GM06990 (cell line): ENCODE measurements at regions not wholly inside any gene's neighbourhood (a gene's known extent, or its start where the extent isn't known, plus 50 kb on each side); places are given as distances from the start of the nearest gene placed in this dataset.
"Not testable (repeated sequence)": the region's sequence is repeated elsewhere in the genome, so short reads cannot be mapped to it uniquely, and the experiment has no call there.

Source experiments
- DNase-seq: peaks from one replicate; pipeline ENCODE4 v3.0.0-alpha.2; 2011; ENCODE audit not compliant: insufficient read length; ENCODE audit errors: extremely low read depth
- H3K27me3 ChIP-seq: replicated peaks from 2 replicates; pipeline ENCODE4 v1.6.0; 2011; ENCODE audit warnings: low read length; ENCODE audit not compliant: control insufficient read depth, insufficient read depth
- H3K36me3 ChIP-seq: 2 replicates; pipeline ENCODE4 v1.5.1; 2011; ENCODE audit warnings: low read length; ENCODE audit not compliant: control insufficient read depth, insufficient read depth
- H3K4me3 ChIP-seq: replicated peaks from 2 replicates; pipeline ENCODE4 v1.5.1; 2011; ENCODE audit warnings: low read depth, mild to moderate bottlenecking, control low read depth, low read length
- CTCF ChIP-seq: IDR thresholded peaks from 2 replicates; pipeline ENCODE4 v1.5.1; 2011; ENCODE audit warnings: low read length, control low read depth, mild to moderate bottlenecking, inconsistent platforms; ENCODE audit not compliant: insufficient read depth, poor library complexity, severe bottlenecking

- H3K36me3 ChIP-seq, H3K27me3 ChIP-seq, DNase-seq, H3K4me3 ChIP-seq: not testable (repeated sequence)
Measured at GRCh38 chr10:38718972-38719371, 624.8 kb downstream of the ZNF37A start.

- Histone ChIP-seq H3K27me3 (no peaks in the 10 kb centered on the region), H3K4me3 (no peak overlapping the region), H3K36me3 (no peaks in the 10 kb centered on the region)
- peak; percentile 1 for DNase-seq
- TF ChIP-seq CTCF, result no peak
Measured at GRCh38 chr10:38730076-38730475, 635.9 kb downstream of the ZNF37A start.

GRCh38 chr10:38736646-38737045, 642.5 kb downstream of the ZNF37A start:
- not testable (repeated sequence) for H3K4me3 ChIP-seq, H3K27me3 ChIP-seq, H3K36me3 ChIP-seq, DNase-seq

- DNase-seq, H3K36me3 ChIP-seq: not testable (repeated sequence)
Measured at GRCh38 chr10:38737224-38737623, 643.1 kb downstream of the ZNF37A start.

GRCh38 chr10:38738011-38738410, 643.9 kb downstream of the ZNF37A start:
- not testable (repeated sequence) for H3K27me3 ChIP-seq, H3K36me3 ChIP-seq, DNase-seq, H3K4me3 ChIP-seq

More at GRCh38 chr10:38737224-38737623, 643.1 kb downstream of the ZNF37A start:
- not testable (repeated sequence) for H3K4me3 ChIP-seq, H3K27me3 ChIP-seq

GRCh38 chr10:38739011-38739775, 645.1 kb downstream of the ZNF37A start:
- not testable (repeated sequence) for H3K36me3 ChIP-seq, H3K4me3 ChIP-seq, DNase-seq, H3K27me3 ChIP-seq

GRCh38 chr10:38740102-38740501, 646.0 kb downstream of the ZNF37A start:
- DNase-seq, result no peak
- TF ChIP-seq CTCF, result no peak
- Histone ChIP-seq H3K4me3 (no peak overlapping the region), H3K36me3 (no peaks in the 10 kb centered on the region), H3K27me3 (no peaks in the 10 kb centered on the region)

- no peak for TF ChIP-seq CTCF
- Histone ChIP-seq H3K4me3 (no peak overlapping the region), H3K36me3 (no peaks in the 10 kb centered on the region), H3K27me3 (no peaks in the 10 kb centered on the region)
- DNase-seq, result no peak
Measured at GRCh38 chr10:38741226-38741625, 647.1 kb downstream of the ZNF37A start.

- not testable (repeated sequence) for DNase-seq, H3K27me3 ChIP-seq, H3K36me3 ChIP-seq, H3K4me3 ChIP-seq
Measured at GRCh38 chr10:38744446-38744845, 650.3 kb downstream of the ZNF37A start.

- not testable (repeated sequence) for H3K36me3 ChIP-seq, DNase-seq, H3K4me3 ChIP-seq, H3K27me3 ChIP-seq
Measured at GRCh38 chr10:38746065-38746464, 651.9 kb downstream of the ZNF37A start.
